Gastroesophageal sphincter (tissue), 3 donors: ENCODE measurements at regions not wholly inside any gene's neighbourhood (a gene's known extent, or its start where the extent isn't known, plus 50 kb on each side); places are given as distances from the start of the nearest gene placed in this dataset.
"Not testable (repeated sequence)": the region's sequence is repeated elsewhere in the genome, so short reads cannot be mapped to it uniquely, and the experiment has no call there.

Experiments used
- EP300 ChIP-seq: sonication (generic); formaldehyde crosslinking; IDR thresholded peaks from one replicate; pipeline ENCODE4 v1.6.1; 2017; ENCODE audit warnings: antibody characterized with exemption, mild to moderate bottlenecking
- POLR2A ChIP-seq, 2 donors: fragments of 450-650 bp; IDR thresholded peaks; one replicate each; pipeline ENCODE4 v1.6.1; 2017; ENCODE audit warnings: antibody characterized with exemption in 2 of 2, mild to moderate bottlenecking in 2 of 2, moderate library complexity in 1 of 2
- POLR2AphosphoS5 ChIP-seq: sonication (generic); formaldehyde crosslinking; IDR thresholded peaks from one replicate; pipeline ENCODE4 v1.6.1; 2017; ENCODE audit warnings: antibody characterized with exemption
- TF ChIP-seq, protein P1 (sequence below), 4 experiments: fragments of 200-600 bp in 2 of 4; fragments of 450-650 bp in 2 of 4; sonication (generic) in 1 of 4; IDR thresholded peaks; one replicate each; pipeline ENCODE4 v1.5.1; 2017 to 2019; ENCODE audit warnings: antibody characterized with exemption in 4 of 4, mild to moderate bottlenecking in 2 of 4, moderate library complexity in 2 of 4

DNA sequence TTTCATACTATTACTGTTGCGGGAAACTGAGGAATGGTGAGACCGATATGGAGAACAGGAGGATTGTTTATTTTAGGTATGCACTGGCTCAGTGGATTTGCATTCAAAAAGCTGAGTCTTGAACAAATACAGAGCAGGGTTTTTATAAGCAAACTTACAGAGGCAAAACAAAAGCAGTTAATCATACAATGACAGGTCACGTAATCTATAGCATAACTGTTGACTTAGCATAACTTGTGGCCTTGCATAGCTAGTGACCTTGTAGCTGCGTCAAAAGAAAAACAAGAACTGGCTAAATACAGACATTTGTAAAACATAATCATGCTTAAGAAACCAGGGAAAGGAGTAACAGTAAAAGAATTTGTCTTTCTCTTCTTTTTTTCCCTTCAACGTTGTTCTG lies 103.0 kb downstream of the ZNF680 start:
- not testable (repeated sequence) for TF ChIP-seq POLR2A (IDR thresholded peaks at IDR 0.05); EP300; POLR2AphosphoS5
- TF ChIP-seq, protein P1, sequence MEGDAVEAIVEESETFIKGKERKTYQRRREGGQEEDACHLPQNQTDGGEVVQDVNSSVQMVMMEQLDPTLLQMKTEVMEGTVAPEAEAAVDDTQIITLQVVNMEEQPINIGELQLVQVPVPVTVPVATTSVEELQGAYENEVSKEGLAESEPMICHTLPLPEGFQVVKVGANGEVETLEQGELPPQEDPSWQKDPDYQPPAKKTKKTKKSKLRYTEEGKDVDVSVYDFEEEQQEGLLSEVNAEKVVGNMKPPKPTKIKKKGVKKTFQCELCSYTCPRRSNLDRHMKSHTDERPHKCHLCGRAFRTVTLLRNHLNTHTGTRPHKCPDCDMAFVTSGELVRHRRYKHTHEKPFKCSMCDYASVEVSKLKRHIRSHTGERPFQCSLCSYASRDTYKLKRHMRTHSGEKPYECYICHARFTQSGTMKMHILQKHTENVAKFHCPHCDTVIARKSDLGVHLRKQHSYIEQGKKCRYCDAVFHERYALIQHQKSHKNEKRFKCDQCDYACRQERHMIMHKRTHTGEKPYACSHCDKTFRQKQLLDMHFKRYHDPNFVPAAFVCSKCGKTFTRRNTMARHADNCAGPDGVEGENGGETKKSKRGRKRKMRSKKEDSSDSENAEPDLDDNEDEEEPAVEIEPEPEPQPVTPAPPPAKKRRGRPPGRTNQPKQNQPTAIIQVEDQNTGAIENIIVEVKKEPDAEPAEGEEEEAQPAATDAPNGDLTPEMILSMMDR (IDR thresholded peaks at IDR 0.05), result not testable (repeated sequence)
